22Rv1 (cell line): ENCODE measurements at regions not wholly inside any gene's neighbourhood (a gene's known extent, or its start where the extent isn't known, plus 50 kb on each side); places are given as distances from the start of the nearest gene placed in this dataset.

Experiments used
- ZFX ChIP-seq: fragments of 450-650 bp; IDR thresholded peaks from 2 replicates; pipeline ENCODE4 v1.6.1; 2017; ENCODE audit warnings: antibody characterized with exemption, borderline replicate concordance
- TF ChIP-seq, protein P1 (sequence below): fragments of 450-650 bp; IDR thresholded peaks from 2 replicates; pipeline ENCODE4 v1.5.1; 2017; ENCODE audit warnings: mild to moderate bottlenecking

DNA sequence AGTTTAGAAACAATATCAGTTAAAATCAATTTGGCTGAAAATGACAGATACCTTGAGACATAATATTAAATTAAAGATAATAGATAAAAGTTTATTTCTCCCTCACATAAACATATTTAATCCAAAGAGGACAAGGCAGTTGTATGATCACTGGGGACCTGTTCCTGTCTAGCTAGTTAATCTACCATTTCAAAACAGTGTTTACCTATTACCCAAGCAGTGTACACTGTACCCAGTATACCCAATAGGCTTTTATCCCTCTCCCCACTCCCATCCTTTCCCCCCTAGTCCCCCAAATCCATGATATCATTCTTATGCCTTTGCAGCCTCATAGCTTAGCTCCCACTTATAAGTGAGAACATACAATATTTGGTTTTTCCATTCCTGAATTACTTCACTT is 229.7 kb upstream of the LARGE1 start:
- TF ChIP-seq, protein P1, sequence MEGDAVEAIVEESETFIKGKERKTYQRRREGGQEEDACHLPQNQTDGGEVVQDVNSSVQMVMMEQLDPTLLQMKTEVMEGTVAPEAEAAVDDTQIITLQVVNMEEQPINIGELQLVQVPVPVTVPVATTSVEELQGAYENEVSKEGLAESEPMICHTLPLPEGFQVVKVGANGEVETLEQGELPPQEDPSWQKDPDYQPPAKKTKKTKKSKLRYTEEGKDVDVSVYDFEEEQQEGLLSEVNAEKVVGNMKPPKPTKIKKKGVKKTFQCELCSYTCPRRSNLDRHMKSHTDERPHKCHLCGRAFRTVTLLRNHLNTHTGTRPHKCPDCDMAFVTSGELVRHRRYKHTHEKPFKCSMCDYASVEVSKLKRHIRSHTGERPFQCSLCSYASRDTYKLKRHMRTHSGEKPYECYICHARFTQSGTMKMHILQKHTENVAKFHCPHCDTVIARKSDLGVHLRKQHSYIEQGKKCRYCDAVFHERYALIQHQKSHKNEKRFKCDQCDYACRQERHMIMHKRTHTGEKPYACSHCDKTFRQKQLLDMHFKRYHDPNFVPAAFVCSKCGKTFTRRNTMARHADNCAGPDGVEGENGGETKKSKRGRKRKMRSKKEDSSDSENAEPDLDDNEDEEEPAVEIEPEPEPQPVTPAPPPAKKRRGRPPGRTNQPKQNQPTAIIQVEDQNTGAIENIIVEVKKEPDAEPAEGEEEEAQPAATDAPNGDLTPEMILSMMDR, result no peak
- TF ChIP-seq ZFX, result no peak
